ENCODE measurements at regions not wholly inside any gene's neighbourhood (a gene's known extent, or its start where the extent isn't known, plus 50 kb on each side); places are given as distances from the start of the nearest gene placed in this dataset.
A peak's percentile ranks its signal among the peaks of the same experiment; 100 is the strongest.

DNA sequence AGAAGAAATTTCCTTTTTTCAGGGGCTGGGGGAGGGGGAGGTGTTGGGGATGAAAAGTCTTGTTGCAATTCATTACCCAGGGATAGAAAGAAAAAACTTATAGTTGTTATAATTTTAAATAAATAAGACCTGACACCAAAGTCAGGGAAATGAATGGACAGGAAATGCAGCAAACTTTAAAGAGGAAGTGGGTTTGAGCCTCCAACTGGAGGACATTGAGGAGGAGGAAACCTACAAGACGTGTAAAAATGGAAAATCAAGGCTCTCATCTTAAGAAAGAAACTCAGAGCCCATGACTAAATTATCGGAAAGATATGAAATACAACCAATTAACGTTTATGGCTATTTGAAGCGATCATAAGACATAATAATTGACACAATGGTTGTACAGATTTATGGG, 54.4 kb downstream of the NIBAN1 start:
- no peak for DNase-seq (ENCODE audit: low read depth, low spot score)

DNA sequence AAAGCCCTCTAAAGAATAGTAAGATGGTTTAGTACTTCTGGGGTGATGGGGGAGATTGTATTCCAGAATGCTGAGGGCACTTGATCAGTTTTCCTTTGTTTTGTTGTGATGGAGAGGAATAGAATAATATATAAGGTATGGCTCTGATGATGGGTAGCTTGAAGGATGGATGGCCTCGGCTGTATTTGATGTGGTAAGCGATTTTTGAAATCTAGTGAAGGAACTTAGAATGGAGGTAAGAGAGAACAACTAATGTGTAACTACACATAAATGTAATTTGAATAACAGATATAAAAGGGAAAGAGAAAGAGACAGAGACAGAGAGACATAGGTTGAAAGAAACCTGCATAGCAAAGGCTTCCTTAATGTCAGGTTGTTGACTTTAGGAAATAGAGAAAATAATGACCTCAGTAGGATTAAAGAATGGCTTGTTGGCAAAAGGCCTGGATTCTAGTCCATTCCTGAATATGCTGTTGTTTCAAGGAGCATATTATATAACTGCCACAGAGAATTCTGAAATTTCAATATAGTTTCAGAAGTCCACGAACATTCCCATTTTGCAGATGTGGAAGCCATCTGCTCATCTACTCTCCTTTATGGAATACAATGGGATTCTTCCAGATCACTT, 58.7 kb downstream of the NIBAN1 start:
- DNase-seq (ENCODE audit: low read depth, low spot score): no peak

DNA sequence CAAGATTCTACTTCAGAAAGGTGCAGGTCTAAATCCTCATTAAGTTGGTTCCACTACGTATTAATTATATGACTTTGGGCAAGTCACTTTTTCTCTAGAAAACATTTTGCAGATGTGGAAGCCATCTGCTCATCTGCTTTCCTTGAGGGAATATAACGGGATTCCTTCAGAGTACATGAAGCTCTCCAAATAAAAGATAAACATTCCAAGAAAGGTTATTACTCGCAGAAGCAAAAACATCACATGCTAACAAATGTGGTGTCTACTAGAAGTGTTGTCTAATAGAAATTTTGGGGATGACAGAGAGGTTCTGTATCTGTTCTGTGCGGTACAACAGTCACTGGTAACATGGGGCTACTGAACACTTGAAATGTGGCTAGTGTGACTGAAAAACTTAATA, 60.2 kb downstream of the NIBAN1 start:
- DNase-seq (ENCODE audit: low read depth, low spot score): no peak

DNA sequence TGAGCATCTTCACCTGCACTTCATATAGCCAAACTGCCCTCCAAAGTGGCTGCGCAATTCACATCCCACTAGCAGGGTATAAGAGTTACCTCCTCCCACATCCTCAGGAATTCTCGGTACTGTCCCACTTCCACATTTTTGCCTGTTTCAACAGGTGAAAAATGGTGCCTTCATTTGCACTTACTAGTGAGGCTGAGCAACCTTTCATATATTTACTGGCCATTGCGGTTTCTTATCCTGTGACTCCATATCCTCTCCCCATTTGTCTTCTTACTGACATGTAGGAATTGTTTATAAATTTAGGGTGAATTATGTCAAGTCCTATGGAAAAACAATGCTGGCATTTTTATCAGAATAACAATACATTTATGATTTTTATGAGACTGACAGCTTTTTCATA, 61.9 kb downstream of the NIBAN1 start:
- DNase-seq (ENCODE audit: low read depth, low spot score): no peak

GRCh38 chr1:184911830-184912229, 62.5 kb downstream of the NIBAN1 start:
- no peak for DNase-seq (ENCODE audit: low read depth, low spot score)

GRCh38 chr1:184911103-184911745, 63.1 kb downstream of the NIBAN1 start:
- DNase-seq (ENCODE audit: low read depth, low spot score): no peak

- DNase-seq (ENCODE audit: low read depth, low spot score): no peak
Observed at GRCh38 chr1:184910691-184911091, 63.6 kb downstream of the NIBAN1 start.

GRCh38 chr1:184910005-184910404, 64.3 kb downstream of the NIBAN1 start:
- DNase-seq (ENCODE audit: low read depth, low spot score): no peak

DNA sequence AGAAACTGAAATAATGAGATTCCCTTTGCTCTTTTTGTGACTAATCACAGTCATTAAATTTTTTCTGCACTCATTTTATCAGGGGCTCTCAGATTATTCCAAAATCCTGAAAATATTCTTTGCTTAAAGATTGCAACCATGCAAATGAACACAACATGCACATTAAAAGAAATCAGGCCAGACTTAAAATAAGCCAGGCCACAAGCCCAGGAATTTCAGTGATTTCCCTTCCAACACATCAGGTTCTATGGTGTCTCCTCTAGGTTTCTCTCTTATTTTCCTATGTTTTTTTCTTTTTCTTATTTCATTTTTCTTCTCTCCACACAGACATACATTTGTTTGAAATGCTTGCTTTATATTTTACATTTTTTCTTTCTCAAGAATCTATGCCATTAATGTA, 65.3 kb downstream of the NIBAN1 start:
- DNase-seq (ENCODE audit: low read depth, low spot score): no peak

DNA sequence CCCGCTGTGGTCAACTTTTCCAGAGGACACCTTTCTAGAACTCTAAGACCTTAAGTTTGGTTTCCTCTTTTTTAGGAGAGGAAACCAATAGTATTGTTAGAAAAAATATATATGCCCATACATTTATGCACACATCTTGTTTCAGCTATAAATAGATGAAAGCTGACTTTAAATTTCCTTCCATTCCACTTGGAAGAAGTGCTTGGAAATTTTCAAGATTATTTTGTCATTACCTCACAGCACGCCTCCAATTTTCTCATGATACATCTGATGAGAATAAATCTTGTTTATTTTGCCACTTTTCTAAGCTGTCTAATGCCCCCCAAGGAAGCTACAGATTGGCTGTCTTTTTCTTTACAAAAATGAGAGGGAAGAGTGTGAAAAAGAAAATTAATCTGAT, 65.8 kb downstream of the NIBAN1 start:
- DNase-seq (ENCODE audit: low read depth, low spot score): no peak

- DNase-seq (ENCODE audit: low read depth, low spot score): no peak
Observed at GRCh38 chr1:184907500-184907899, 66.8 kb downstream of the NIBAN1 start.

GRCh38 chr1:184906761-184907160, 67.5 kb downstream of the NIBAN1 start:
- DNase-seq (ENCODE audit: low read depth, low spot score): no peak

DNA sequence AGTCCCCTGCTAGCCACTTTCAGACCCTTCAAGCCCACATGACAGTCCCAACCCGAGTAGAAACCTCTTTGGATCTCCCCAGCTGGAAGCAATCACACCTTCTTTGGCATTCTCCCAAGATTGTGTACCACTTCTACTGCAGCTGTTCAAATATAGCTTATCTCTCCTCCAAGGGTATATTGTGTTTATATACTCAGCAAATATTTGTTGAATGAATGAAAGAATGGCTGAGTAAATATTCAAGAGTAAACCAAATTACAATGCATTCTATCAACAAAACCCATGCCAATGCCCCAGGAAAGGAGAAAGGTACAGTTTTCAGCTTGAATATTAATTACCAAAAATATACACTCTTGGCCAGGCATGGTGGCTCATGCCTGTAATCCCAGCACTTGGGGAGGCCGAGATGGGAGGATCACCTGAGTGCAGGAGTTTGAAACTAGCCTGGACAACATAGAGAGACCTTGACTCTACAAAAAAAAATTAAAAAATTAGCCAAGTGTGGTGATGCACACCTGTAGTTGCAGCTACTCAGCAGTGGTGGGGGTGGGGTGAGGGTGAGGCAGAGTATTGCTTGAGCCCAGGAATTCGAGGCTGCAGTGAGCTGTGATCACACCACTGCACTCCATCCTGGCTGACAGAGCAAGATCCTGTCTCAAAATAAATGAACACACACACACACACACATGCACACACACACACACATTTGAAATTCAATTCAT, 68.5 kb downstream of the NIBAN1 start:
- no peak for DNase-seq (ENCODE audit: low read depth, low spot score)

- no peak for DNase-seq (ENCODE audit: low read depth, low spot score)
Observed at GRCh38 chr1:184903111-184903692, 71.1 kb downstream of the NIBAN1 start.

DNA sequence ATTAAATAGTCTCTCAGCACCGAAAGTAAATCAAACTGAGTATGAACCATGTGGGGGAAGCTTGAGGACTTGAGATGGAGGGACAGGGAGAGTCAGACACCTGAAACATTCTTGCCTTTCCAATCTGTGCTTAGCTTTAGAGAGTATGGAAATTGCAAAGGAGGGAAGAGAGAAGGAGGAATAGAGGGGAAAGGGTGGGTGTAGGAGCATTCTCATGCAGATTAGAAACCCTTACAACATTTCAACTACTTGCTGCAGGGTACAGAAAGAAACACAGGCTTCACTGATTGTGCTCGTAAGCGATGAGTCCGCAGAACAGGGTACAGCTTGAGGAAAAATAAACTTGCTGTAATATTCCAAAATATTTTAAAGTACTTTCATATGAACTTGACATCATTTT, 73.8 kb downstream of the NIBAN1 start:
- peak; percentile 41 for DNase-seq (ENCODE audit: low read depth, low spot score)

DNA sequence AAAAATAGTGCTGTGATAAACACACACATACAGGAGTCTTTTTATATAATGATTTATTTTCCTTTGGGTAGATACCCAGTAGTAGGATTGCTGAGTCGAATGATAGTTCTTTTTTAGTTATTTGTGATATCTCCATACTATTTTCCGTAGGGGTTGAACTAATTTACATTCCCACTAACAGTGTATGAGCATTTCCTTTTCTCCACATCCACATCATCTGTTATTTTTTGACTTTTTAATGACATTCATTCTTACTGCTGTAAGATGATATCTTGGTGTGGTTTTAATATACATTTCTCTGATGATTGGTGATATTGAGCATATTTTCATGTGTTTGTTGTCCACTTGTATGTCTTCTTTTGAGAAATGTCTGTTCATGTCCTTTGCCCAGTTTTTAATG, 78.3 kb downstream of the NIBAN1 start:
- DNase-seq (ENCODE audit: low read depth, low spot score): no peak

DNA sequence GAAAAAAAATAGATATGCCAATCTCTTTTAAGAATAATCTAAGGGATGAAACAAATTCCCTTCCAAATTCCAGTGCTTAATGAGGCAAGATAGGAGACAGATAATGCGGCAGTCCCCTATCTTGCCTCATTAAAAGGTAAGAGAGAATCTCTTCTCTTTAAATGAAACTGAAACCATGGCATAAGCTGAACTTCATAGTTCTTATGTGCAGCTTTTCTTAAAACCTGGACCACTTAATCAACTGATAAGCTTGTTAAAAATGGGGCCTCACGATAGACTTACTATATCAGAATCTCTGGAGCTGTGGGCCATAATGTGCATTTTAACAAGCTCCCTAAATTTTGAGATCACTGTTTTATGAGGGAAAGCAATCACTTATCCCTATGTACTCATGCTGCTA, 79.2 kb downstream of the NIBAN1 start:
- no peak for DNase-seq (ENCODE audit: low read depth, low spot score)

DNA sequence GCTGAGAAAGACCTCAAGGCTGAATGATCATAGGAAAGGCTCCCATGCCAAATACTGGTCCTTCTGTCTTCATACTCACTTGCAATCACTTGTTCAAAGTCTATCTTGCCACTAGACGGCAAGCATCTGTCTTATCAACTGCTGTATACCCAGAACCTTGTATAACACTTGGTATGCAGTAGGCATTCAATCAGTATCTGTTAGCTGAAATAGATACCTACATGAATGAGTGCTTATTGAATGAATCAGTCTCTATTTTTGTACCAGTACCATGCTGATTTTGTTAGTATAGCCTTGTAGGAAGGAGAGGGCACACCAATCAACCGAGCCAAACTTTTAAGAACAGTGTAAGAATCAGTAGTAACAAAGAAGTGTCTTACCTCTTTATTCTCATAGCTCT, 80.6 kb downstream of the NIBAN1 start:
- no peak for DNase-seq (ENCODE audit: low read depth, low spot score)

GRCh38 chr1:184892116-184892515, 82.2 kb downstream of the NIBAN1 start:
- no peak for DNase-seq (ENCODE audit: low read depth, low spot score)

GRCh38 chr1:184891440-184891839, 82.9 kb downstream of the NIBAN1 start:
- DNase-seq (ENCODE audit: low read depth, low spot score): no peak

- DNase-seq (ENCODE audit: low read depth, low spot score): no peak
Observed at GRCh38 chr1:184890539-184890973, 83.8 kb downstream of the NIBAN1 start.

DNA sequence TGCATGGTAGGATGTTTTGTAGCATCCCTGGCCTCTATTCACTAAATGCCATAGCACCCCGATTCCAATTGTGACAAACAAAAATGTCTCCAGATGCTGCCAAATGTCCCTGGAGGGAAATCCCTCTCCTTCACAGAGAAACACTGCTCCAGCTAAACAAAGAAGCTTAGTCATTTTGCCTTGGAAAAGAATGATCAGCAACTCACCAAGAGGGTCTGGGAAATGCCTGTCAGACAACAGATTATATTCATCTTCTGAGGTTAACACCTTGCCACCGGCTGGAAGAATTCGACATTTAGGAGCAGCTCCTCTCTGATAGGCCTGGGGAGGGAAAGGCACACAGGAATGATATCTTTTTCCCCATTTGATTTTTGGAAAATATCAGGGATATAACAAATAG, 84.4 kb downstream of the NIBAN1 start:
- no peak for DNase-seq (ENCODE audit: low read depth, low spot score)

GRCh38 chr1:184889166-184889565, 85.1 kb downstream of the NIBAN1 start:
- DNase-seq (ENCODE audit: low read depth, low spot score): no peak
